GM21786 (cell line): ENCODE measurements at regions not wholly inside any gene's neighbourhood (a gene's known extent, or its start where the extent isn't known, plus 50 kb on each side); places are given as distances from the start of the nearest gene placed in this dataset.

Experiments used
- ATAC-seq: cut with Tn5 transposase; IDR thresholded peaks from one replicate; pipeline ENCODE4 v1.9.1; 2021; ENCODE audit not compliant: unreplicated experiment

DNA sequence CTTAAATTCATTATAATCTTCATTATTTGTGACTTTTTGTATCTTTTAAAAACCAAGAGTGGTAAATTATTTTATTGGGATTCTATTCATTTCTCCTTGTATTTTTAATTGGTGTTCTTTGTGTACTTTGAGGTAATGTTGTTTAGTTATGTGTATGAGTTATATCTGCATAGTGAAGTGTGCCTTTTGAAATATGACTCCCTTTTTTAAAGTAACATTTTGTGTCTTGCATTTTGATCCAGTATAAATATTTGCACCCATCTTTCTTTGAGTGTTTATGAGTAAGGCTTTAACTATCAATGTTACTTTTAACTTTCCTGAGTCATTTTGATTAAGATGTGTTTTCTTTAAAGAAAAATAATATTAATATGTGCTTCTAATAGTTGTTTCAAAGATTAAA, 90.0 kb upstream of the MYOCD start:
- ATAC-seq, result no peak

DNA sequence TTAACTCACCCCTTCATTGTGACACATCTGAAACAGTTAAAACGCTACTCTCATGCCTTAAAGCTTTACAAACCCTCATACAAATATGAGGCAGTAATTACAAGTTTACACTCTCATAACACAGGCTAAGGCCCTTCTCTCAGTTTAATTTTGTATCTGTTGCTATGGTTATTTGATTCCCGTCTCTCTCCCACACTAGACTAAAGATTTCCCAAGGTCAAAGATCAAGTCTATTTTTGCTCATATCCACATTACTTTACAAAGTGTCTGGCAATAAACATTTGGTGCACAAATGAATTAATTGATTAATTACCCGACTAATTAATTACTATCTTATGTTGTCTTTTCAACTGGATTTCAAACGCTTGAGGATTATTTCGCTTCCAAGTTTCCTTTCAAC, 86.4 kb upstream of the MYOCD start:
- no peak for ATAC-seq

DNA sequence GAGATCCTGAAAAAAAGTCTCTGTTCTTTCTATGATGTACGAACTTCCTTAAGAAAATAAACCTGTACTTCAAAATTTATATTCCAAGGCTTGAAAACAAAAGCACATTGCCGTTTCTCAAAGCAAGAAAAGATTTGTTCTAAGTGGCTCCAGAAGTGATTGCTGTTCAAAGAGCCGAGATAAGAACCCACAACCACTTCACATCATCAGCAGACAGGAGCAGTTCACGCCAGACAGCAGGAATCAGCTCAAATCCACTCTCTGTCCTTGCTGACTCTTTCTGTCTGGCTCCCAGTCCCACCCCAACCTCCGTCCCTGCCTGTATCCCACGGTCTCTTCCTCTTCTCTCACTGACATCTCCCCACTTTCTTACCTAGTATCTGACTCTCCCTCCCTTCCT, 85.0 kb upstream of the MYOCD start:
- ATAC-seq, result no peak

DNA sequence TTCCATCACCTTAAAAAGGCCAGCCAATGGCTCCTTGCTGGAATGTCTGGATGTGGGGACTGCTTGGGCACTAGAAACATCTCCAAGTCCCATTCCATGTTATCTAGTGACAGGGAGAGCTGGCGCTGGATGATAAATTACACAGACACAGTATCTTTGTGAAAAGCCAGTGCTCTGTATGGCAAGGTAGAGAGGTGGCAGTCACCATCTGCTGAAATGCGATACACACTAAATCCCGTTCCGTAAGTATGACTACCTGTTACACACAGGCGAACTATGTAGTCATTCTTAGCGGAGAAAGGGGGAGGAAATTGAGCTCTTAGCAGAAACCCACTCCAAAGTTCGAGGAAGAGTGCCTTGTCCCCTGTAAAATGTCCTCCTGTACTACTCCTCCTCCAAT, 81.0 kb upstream of the MYOCD start:
- no peak for ATAC-seq

DNA sequence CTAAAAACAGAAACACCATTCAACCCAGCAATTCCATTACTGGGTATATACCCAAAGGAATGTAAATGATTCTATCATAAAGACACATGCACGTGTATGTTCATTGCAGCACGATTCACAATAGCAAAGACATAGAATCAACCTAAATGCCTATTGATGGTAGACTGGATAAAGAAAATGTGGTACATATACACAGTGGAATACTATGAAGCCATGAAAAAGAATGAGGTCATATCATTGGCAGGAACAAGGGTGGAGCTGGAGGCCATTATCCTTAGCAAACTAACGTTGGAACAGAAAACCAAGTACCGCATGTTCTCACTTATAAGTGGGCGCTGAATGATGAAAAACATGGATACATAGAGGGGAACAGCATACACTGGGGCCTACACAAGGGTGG, 77.2 kb upstream of the MYOCD start:
- no peak for ATAC-seq

DNA sequence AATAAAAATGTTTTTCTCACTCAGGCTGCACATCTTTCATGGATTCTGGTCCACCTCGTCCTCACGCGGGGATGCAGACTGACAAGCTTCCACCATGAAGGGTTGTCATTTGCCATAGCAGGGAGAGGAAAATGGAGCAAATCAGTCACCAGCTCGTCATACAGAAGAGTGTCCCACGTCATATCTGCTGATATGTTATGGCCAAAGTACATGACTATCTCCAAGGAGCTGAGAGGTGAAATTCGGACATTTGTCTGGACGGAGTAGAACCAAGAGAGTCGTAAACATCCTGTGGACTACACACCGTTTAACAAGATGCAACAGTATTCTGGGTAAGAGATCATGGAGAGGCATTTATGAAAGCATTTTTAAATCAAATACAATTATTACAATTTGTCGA, 75.3 kb upstream of the MYOCD start:
- ATAC-seq, result no peak

DNA sequence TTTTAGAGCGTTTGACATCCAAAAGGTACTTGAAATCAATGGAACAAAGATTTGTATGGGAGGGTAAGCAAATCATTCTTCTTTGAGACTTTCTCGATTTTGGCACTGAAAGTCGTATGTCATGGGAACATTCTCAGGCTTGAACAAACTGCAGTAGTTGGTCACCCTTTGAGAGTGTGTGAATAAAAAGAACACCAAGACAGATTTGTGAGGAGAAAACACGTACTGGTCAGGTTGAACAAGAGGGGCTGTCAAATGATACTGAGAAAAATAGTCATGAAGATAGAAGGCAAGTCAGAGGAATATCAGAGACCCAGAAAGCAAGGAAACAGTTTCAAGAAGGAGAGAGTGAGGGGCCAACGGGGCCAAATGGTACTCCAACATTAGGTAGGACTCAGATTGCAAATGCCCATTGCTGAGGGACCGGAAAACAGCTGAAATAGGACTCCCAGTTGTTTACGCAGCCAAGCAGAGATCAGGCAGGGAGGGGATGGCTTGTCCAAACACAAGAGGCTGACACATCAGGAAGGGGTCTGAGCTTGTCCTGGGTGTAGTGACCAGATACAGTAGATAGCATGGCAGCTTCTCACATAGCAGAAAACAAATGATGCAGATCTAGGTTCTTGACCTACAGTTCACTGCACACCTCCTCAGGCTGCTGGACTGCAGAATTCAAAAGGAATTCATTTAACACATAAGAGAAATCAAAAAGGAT, 74.5 kb upstream of the MYOCD start:
- ATAC-seq, result no peak

DNA sequence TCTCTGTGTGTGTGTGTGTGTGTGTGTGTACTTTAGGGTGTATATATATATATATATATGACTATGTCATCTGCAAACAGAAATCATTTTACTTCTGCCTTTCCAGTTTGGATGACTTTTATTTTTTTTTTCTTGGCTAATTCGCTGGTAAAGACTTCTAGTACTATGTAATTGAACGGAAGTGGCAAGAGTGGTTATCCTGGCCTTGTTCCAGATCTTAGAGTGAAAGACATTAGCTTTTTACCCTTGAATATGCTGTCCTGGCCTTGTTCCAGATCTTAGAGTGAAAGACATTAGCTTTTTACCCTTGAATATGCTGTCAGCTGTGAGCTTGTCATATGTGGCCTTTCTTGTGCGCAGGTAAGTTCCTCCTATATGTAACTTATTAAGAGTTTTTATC, 72.7 kb upstream of the MYOCD start:
- no peak for ATAC-seq

DNA sequence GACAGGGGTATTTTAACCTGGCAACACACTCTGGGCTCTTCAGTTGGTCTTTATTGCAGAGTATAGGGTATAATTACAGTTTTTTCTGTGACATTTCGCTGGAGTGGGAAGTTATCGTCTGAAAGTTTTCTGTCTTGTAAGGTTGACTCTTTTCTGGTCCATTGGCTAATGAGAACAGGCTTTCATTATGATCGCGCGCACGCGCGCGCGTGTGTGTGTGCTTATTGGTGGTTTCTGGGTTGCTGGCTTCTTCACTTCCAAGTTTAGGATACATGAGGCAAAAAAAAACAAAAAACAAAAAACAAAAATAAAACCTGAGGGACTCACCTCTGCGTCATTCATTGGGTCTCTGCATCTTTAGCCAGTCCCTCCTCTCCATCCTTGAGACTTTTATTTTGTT, 68.7 kb upstream of the MYOCD start:
- ATAC-seq, result no peak

DNA sequence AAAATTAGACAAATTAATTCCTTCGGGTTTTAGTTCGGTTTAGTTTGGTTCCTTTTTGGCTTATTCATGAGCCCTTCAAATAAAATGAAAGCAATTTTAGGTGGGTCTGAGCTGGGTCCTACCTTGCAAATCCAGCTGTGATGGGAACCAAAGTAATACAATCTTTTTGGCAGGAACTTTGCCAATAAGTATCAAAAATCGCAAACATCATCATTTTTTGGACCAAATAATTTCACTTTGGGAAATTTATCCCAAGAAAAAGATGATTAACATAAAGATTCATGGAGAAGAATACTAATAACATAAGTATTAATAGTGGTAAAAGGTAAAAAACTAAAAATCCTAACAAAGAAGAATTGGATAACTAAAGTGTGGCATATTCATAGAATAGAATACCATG, 67.8 kb upstream of the MYOCD start:
- no peak for ATAC-seq

DNA sequence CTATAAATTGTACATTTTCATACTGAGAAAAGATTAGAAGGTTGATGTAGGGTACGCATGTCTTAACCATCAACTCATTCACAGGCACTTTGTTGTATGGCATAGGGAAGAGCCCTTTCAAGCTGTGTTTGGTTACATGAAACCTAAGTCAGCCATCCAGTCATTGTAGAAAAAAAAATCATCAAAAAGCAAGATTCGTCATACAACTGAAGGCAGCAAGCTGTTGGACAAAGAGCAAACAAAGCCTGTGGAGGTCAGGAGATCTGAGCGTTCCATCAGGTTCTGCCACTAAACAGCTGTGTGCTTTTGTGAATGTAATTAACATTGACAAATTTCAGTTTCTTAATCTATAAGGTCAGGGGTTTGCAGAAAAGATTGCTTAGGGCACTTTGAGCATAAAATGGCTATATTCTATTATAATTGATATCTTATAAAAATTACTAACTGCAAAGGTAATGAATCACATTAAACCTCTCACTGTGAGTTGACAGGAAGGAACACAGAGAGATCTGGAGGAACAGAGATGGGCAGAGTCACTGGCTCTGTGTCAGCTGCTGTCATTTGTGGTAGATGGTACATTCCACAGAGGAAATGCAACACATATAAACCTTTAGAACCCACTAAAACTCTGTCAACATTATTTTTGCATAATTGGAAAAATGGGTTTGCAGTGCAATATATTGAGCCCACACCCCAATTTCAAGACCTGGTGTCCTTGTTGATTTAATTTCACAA, 66.3 kb upstream of the MYOCD start:
- ATAC-seq, result no peak

DNA sequence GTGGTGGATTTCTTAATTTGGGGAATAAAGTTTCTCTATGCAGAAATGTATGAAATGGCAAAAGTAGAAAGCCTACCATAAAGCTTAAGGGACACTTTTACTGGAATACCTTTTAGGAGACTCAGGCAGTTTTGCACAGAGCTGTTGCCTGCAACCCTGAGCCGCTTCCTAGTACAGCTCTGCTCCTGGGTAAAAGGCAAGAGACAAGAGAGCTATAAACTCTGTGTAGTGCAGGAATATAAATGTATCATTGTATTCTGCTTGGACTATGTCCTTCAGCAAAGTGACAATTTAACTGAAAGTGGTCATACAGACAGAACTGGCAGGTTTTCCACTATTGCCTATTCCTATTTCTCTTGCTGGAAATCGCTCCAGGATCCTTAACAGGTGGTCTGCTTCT, 65.3 kb upstream of the MYOCD start:
- no peak for ATAC-seq

DNA sequence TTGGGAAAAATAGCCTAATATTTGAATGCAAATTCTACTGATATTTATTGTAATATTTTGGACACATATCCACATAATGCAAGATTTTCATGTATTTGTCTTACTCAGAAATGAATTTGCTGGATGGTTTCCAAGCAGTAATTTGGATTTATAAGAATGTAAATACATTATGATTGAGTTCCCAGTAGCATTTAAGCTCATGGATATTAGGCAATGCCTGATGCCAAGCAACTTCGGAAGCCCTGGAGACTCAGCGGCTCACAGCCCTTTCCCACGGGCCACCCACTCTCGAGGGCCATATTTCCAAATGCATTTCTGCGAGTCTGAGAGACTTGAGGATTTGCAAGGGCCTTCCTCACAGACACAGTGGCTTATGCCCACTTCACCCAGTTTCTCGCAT, 62.1 kb upstream of the MYOCD start:
- no peak for ATAC-seq

DNA sequence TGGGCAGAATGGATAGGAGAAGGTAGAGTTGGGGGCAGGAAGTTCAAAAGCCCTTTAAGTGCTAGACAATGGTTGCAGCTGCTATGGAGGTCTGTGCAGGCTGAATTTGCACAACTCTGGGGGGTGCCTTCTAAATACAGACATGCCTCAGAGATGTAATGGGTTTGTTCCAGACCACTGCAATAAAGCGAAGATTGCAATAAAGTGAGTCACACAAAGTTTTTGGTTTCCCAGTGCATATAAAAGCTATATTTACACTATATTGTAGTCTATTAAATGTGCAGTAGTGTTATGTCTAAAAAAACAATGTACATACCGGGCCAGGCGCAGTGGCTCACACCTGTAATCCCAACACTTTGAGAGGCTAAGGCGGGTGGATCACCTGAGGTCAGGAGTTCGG, 60.5 kb upstream of the MYOCD start:
- ATAC-seq, result no peak

DNA sequence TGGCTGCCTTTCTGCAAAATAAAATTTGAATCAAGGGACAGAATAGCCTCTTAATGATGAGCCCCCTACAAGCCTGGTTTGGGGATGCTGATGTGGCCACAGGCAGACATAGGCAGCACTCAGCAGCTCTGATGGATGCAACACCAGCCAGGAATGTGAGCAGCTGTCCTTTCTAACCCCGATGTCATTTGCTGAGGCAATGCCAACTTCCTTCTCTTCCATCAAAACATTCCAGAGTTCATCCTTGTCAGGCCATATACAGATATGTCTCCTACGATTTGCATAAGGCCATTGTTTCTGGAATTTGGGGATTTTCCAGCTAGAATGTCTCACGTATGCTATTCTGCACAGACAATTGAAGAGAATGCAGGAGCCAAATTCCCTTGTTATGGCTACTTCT, 52.1 kb upstream of the MYOCD start:
- ATAC-seq, result no peak
